Left cardiac atrium (tissue), 4 donors: ENCODE measurements at regions not wholly inside any gene's neighbourhood (a gene's known extent, or its start where the extent isn't known, plus 50 kb on each side); places are given as distances from the start of the nearest gene placed in this dataset.
"Not testable (repeated sequence)": the region's sequence is repeated elsewhere in the genome, so short reads cannot be mapped to it uniquely, and the experiment has no call there.

ENCODE experiments used
- ATAC-seq, 2 donors: fragments of 200-7000 bp; cut with Tn5 transposase; one replicate each; pipeline ENCODE4 v1.9.1; 2020; ENCODE audit warnings: mild to moderate bottlenecking in 2 of 2, moderate library complexity in 2 of 2
- DNase-seq: peaks from one replicate; pipeline ENCODE4 v3.0.0-alpha.2; 2020
- intact Hi-C, 2 donors: fragments of 100-400 bp; cut with DNase I; formaldehyde crosslinking; loops; one replicate each; pipeline versions ENCODE4 v1.14.1 to v1.15.1; 2022 to 2023
- donor health status: DM: no; HTN: yes; CAD: no.
- donor health status: DM: no; HTN: yes; CAD: no; lungs with severe emphysema.
- donor health status: DM: yes; HTN: yes; CAD: no.
- donor health status: Dilated cardiomyopathy.

DNA sequence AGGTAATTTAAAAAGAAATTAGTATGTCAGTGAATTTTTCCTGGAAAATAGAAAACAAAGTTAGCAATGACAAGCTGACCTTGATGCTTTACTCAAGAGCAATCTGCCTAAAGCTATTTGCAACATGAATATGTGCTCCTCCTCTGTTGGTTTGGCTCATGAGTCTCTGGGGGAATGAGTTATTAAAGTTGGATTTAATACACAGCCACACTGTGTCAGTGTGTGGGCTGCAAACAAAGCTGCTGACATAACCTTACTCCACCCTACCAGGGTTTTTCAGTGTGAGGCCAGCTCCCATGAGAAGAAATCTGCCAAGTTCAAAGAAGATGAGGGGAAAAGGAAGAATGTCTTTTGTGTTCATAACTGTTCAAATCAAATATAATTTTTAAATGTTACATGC lies 280.5 kb downstream of the TLL1 start:
- DNase-seq = no peak
- peak; percentile 59 to 98 for ATAC-seq
- intact Hi-C loops = no loop called here

DNA sequence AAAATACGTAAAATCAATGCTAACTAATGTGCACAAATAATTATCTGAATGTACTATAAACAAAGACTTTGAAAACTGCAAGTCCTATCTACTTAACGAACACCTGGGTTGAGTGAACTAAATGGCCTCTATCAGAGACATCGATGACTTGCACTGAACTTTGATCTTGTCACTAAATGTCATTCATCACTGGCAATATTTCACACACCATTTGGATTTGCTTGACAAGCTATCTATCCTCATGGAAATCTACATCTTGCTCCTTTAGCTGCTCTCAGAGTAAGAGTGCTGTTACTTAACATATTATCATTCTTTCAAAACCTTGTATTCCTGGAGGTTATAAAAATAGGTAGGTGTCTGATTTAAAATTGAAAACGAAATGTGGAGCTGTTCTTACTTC lies 289.3 kb downstream of the TLL1 start:
- intact Hi-C loops = loop anchor here in 1 of 2 donors (10.0 kb wide), 1 partner anchor 1992 kb away; no protein-coding TSS in a partner anchor
- DNase-seq (no peak), ATAC-seq (no peak)

- intact Hi-C loops = loop anchor here in 1 of 2 donors (5.0 to 10.0 kb wide), 2 partner anchors 1911 to 1989 kb away; no protein-coding TSS in a partner anchor
- ATAC-seq (peak; percentile 78 to 83), DNase-seq (no peak)
Observed at GRCh38 chr4:166165829-166166420, 292.9 kb downstream of the TLL1 start.

- intact Hi-C loops = loop anchor here in 1 of 2 donors (5.0 to 10.0 kb wide), 2 partner anchors 1908 to 1986 kb away; no protein-coding TSS in a partner anchor
- no peak for ATAC-seq
- DNase-seq = no peak
Observed at GRCh38 chr4:166169111-166169510, 296.1 kb downstream of the TLL1 start.

- intact Hi-C loops = no loop called here
- DNase-seq (no peak), ATAC-seq (no peak)
Observed at GRCh38 chr4:166172619-166173018, 299.6 kb downstream of the TLL1 start.

DNA sequence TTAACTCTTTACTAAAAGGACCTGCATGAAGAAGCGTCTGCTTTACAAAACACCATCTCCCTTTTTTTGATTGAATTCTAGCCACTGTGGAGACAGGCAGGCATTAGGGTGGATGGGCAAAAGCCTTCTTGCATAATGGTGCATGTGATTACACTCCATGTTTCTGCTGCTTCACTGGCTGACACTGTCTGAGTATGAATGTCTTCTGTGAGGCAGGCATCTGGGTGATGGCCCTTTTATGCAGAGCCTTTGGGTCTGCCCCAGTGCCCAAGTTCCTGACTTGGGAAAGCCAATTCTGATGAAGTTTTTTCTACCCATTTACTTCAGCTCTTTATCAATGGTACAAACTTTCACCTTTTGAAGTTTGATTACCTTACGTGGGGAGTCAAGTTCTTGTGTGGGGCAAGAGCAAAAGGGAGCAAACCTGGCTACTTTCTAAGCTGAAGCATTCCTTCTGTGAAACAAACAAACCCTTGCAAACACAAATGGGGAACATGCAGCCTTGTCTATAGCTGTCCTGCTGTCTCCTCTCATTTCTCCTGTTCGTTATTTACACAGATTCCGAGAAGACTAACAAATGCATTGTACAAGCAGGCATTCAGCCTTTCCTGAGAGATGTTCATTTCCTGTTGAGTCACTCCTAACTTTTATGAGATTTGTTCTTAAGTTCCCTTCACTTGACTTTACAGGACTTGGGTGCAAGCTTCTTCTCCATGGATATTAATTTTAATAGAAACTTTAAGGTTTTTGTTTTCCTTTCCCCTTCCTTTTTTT lies 301.9 kb downstream of the TLL1 start:
- DNase-seq (no peak), ATAC-seq (no peak)
- intact Hi-C loops = no loop called here

GRCh38 chr4:166182145-166182544 lies 309.1 kb downstream of the TLL1 start:
- intact Hi-C loops = no loop called here
- DNase-seq = no peak
- no peak for ATAC-seq

DNA sequence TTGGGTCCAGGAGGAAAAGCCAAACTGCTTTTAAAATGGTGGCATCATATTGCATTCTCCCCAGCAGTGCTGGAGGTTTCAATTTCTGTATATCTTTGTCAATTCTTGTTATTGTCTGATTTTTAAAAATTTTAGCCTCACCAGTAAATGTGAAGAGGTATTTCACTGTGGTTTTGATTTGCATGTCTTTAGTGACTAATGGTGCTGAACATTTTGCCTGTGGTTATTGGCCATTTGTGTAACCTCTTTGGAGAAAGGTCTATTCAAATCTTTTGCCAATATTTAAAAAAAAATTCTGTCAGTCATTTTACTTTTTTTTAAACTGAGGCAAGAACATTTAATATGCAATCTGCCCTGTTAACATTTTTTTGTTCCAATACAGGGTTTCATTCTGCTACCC lies 322.1 kb downstream of the TLL1 start:
- ATAC-seq (no peak), DNase-seq (no peak)
- intact Hi-C loops = no loop called here

DNA sequence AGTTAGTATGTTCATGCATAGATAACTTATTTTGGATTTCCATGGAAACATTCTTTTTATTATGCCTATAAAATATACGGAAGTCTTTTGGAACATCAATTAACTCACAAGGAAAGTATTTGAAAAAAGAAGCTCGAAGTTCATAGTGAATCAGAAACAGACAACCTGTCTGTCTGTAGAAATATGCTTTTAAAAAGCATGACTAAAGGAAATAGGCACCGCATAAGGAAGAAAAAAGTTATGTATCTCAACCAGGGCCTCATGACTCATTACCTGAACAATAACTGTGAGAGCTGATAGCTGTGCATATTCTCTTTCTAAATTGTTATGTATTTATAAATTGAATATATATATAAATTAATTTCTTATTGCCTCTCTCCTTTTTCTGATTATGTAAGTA lies 324.1 kb downstream of the TLL1 start:
- intact Hi-C loops = no loop called here
- no peak for ATAC-seq
- no peak for DNase-seq

GRCh38 chr4:166198041-166198440 lies 325.0 kb downstream of the TLL1 start:
- intact Hi-C loops = no loop called here
- DNase-seq (no peak), ATAC-seq (no peak)

GRCh38 chr4:166198516-166199310 lies 325.7 kb downstream of the TLL1 start:
- DNase-seq = no peak
- no peak for ATAC-seq
- intact Hi-C loops = no loop called here

DNA sequence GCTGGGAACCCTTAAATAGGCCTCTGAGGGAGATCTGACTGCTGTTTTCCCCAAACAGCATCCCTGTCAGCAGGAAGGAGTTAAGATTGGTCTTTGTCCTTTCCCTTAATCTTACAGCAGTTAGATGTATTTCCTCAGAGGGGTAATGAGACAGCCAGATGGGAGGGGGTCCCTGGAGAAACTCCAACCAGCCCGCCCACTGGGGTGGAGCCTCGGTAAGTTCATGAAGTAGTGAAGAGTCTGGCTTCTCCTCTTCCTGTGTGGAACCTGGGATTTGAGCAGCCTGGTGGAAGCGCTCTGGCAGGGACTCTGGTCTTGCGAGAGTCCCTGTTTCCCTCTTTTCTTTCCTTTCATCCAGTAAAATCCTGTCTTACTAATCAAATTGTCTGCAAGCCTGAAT lies 330.0 kb downstream of the TLL1 start:
- intact Hi-C loops = no loop called here
- DNase-seq (no peak), ATAC-seq (no peak)

DNA sequence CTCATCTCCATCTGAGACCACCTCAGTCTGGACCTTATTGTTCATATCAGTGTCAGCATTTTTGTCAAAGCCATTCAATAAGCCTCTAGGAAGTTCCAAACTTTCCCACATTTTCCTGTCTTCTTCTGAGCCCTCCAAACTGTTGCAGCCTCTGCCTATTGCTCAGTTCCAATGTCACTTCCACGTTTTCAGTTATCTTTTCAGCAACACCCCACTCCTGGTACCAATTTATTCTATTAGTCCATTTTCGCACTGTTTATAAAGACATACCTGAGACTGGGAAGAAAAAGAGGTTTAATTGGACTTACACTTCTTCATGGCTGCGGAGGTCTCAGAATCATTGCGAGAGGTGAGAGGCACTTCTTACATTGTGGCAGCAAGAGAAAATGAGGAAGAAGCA lies 339.3 kb downstream of the TLL1 start:
- intact Hi-C loops, ATAC-seq, DNase-seq: not testable (repeated sequence)

DNA sequence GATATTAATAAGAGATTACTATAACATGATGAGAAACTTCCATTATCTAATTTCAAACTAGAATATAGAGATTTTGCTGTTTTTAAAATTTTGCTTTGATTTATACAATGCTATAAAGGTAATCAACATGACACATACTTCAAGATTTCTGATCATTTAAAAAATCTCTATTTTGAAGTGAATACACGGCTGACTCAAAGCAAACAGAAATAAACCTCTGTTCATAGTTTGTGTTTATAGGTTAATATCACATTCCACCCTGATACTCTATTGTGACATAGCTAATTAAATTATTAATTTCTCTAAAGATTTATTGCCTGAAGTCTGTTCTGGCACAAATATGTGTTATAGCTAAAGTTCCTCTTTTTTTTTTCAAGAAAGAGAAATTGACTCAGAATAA lies 349.2 kb downstream of the TLL1 start:
- DNase-seq (no peak), ATAC-seq (no peak)
- intact Hi-C loops = no loop called here

DNA sequence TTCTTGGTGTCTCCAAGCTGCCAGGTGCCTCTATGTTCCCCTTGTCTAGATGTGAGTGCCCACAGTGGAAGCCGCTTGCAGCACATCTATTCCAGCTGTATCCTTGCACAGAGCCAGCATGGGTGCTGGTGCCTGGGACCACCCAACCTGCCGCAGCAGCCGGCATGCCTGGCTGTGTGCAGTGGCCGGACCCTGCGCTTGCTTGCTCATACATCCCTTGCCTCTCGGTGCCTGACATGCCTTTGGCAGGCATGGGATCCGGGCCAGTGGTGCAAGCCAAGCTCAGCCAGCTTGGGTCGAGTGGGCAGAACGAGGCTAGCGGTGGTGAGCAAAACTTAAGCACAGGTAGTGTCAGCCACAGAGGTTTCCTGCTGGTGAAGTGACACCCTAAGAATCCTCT lies 355.1 kb downstream of the TLL1 start:
- intact Hi-C loops = no loop called here
- ATAC-seq (no peak), DNase-seq (no peak)

DNA sequence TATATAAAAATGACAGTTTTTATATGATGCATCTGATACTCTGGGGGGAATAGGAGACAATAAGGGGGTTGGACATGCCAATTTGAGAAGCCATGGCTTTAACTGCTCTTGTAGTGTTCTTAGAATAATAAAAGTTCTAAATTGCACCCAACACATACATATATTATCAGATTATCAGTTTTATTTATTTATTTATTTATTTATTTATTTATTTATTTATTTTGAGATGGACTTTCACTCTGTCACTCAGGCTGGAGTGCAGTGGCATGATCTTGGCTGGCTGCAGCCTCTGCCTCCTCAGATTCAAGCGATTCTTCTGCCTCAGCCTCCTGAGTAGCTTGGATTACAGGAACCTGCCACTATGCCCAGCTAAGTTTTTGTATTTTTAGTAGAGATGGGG lies 356.8 kb downstream of the TLL1 start:
- no peak for DNase-seq
- intact Hi-C loops = no loop called here

GRCh38 chr4:166230841-166231240 lies 357.8 kb downstream of the TLL1 start:
- intact Hi-C loops = no loop called here
- DNase-seq = no peak
- no peak for ATAC-seq

More for the DNA sequence above, 356.8 kb downstream of the TLL1 start:
- ATAC-seq = no peak

DNA sequence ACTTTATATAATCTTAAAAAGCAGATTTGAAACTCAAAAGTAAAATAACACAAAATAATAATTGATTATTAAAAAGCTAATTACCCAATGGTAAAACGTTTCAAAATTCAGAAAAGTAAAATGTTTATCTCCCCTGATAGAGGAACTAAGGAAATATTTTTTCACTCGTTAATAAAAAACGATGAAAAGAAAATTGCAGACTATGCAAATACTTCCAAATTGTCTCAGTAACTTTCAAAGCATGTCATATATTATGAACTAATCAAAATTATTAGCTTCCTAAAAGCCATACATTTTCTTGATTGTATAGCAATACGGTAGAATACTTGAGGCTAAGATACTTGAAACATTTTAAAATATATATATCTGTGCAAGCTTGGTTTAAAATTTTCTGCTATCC lies 366.3 kb downstream of the TLL1 start:
- ATAC-seq (no peak), DNase-seq (no peak)
- intact Hi-C loops = no loop called here

- intact Hi-C loops = no loop called here
Observed at GRCh38 chr4:166252487-166253402, 379.7 kb downstream of the TLL1 start.

More at GRCh38 chr4:166252487-166253402, 379.7 kb downstream of the TLL1 start:
- DNase-seq = peak; percentile 17
- ATAC-seq = no peak
